Mucosa of rectum (tissue), 2 donors: ENCODE measurements at regions not wholly inside any gene's neighbourhood (a gene's known extent, or its start where the extent isn't known, plus 50 kb on each side); places are given as distances from the start of the nearest gene placed in this dataset.
"Not testable (repeated sequence)": the region's sequence is repeated elsewhere in the genome, so short reads cannot be mapped to it uniquely, and the experiment has no call there.

Experiments used
- H3K27ac ChIP-seq, 2 donors: one replicate each; pipeline ENCODE4 v1.7.0; 2013; ENCODE audit warnings: inconsistent platforms in 2 of 2, low read depth in 2 of 2, low read length in 2 of 2
- H3K27me3 ChIP-seq, 2 donors: one replicate each; pipeline ENCODE4 v1.7.0; 2013; ENCODE audit warnings: low read length in 2 of 2; ENCODE audit not compliant: control insufficient read depth in 2 of 2, insufficient read depth in 2 of 2
- H3K36me3 ChIP-seq, 2 donors: one replicate each; pipeline ENCODE4 v1.7.0; 2013; ENCODE audit warnings: low read length in 2 of 2; ENCODE audit not compliant: control insufficient read depth in 2 of 2, insufficient read depth in 2 of 2
- H3K4me1 ChIP-seq, 2 donors: one replicate each; pipeline ENCODE4 v1.7.0; 2013; ENCODE audit warnings: low read length in 2 of 2, mild to moderate bottlenecking in 1 of 2; ENCODE audit not compliant: control insufficient read depth in 2 of 2, insufficient read depth in 2 of 2
- H3K4me3 ChIP-seq, 2 donors: one replicate each; pipeline ENCODE4 v1.7.0; 2013; ENCODE audit warnings: low read length in 2 of 2
- H3K9ac ChIP-seq, 2 donors: one replicate each; pipeline ENCODE4 v1.7.0; 2013; ENCODE audit warnings: low read length in 2 of 2, low read depth in 1 of 2, mild to moderate bottlenecking in 1 of 2
- H3K9me3 ChIP-seq, 2 donors: one replicate each; pipeline ENCODE4 v1.7.0; 2013; ENCODE audit warnings: low read length in 2 of 2; ENCODE audit not compliant: control insufficient read depth in 2 of 2
- donor health status: healthy.
- donor health status: Normal muscosa, but diverticular disease.

- Histone ChIP-seq H3K27me3 (no peaks in the 10 kb centered on the region), H3K9ac (no peak overlapping the region), H3K4me3 (no peak overlapping the region), H3K4me1 (no peaks in the 10 kb centered on the region), H3K36me3 (no peaks in the 10 kb centered on the region), H3K9me3 (no peaks in the 10 kb centered on the region), H3K27ac (no peak overlapping the region)
Observed at GRCh38 chrX:140040386-140040785, 75.1 kb upstream of the CXorf66 start.

- no peaks in the 10 kb centered on the region for H3K9me3 ChIP-seq
- H3K27ac ChIP-seq, result no peak overlapping the region
- no peaks in the 10 kb centered on the region for H3K27me3 ChIP-seq
- H3K9ac ChIP-seq, result no peak overlapping the region
- no peaks in the 10 kb centered on the region for H3K4me1 ChIP-seq
- no peaks in the 10 kb centered on the region for H3K36me3 ChIP-seq
- no peak overlapping the region for H3K4me3 ChIP-seq
Observed at GRCh38 chrX:140038842-140039241, 73.5 kb upstream of the CXorf66 start.

- Histone ChIP-seq H3K4me1 (no peaks in the 10 kb centered on the region), H3K27me3 (no peaks in the 10 kb centered on the region), H3K4me3 (no peak overlapping the region), H3K9me3 (no peaks in the 10 kb centered on the region), H3K27ac (no peak overlapping the region), H3K9ac (no peak overlapping the region), H3K36me3 (no peaks in the 10 kb centered on the region)
Observed at GRCh38 chrX:140034916-140035315, 69.6 kb upstream of the CXorf66 start.

GRCh38 chrX:140022482-140022881, 57.2 kb upstream of the CXorf66 start:
- H3K9ac ChIP-seq, result no peak overlapping the region
- no peaks in the 10 kb centered on the region for H3K36me3 ChIP-seq
- H3K4me3 ChIP-seq, result no peak overlapping the region
- no peak overlapping the region for H3K27ac ChIP-seq
- no peaks in the 10 kb centered on the region for H3K4me1 ChIP-seq
- no peaks in the 10 kb centered on the region for H3K9me3 ChIP-seq
- no peaks in the 10 kb centered on the region for H3K27me3 ChIP-seq

- H3K27ac ChIP-seq, H3K36me3 ChIP-seq, H3K27me3 ChIP-seq, H3K4me3 ChIP-seq, H3K9me3 ChIP-seq, H3K9ac ChIP-seq, H3K4me1 ChIP-seq: not testable (repeated sequence)
Observed at GRCh38 chrX:140019134-140019533, 53.8 kb upstream of the CXorf66 start.
